SK-N-MC (cell line): ENCODE measurements at regions not wholly inside any gene's neighbourhood (a gene's known extent, or its start where the extent isn't known, plus 50 kb on each side); places are given as distances from the start of the nearest gene placed in this dataset.

Experiments
- DNase-seq: peaks from one replicate; pipeline ENCODE4 v3.0.0-alpha.2; 2011; ENCODE audit warnings: low read depth, low spot score
- H3K27ac ChIP-seq: fragments of 200-600 bp; sonication (generic); 2 replicates; pipeline ENCODE4 v1.5.1; 2016; ENCODE audit warnings: mixed run types
- H3K36me3 ChIP-seq: fragments of 200-600 bp; sonication (generic); 2 replicates; pipeline ENCODE4 v1.6.1; 2017; ENCODE audit warnings: antibody characterized with exemption, low read length, mixed read lengths; ENCODE audit not compliant: insufficient read depth
- H3K4me3 ChIP-seq: fragments of 200-600 bp; sonication (generic); 2 replicates; pipeline ENCODE4 v1.5.1; 2016
- H3K9ac ChIP-seq: fragments of 200-600 bp; sonication (generic); 2 replicates; pipeline ENCODE4 v1.8.0; 2017; ENCODE audit warnings: mixed run types, mixed read lengths; ENCODE audit not compliant: insufficient read length
- H3K9me3 ChIP-seq: fragments of 200-600 bp; sonication (generic); 2 replicates; pipeline ENCODE4 v1.6.1; 2017; ENCODE audit warnings: low read depth, mild to moderate bottlenecking, antibody characterized with exemption, low read length, moderate library complexity, mixed read lengths
- EZH2 ChIP-seq: fragments of 200-600 bp; sonication (generic); IDR thresholded peaks from one replicate; pipeline ENCODE4 v1.6.1; 2017; ENCODE audit warnings: antibody characterized with exemption
- FOXP2 ChIP-seq: optimal IDR thresholded peaks from 2 replicates; pipeline ENCODE3; 2011; ENCODE audit warnings: mild to moderate bottlenecking, moderate library complexity; ENCODE audit not compliant: insufficient read depth; ENCODE audit errors: extremely low read length, control extremely low read depth
- POLR2AphosphoS5 ChIP-seq: IDR thresholded peaks from 2 replicates; pipeline ENCODE4 v1.6.1; 2012; ENCODE audit warnings: mild to moderate bottlenecking, low read depth, low read length, borderline replicate concordance

GRCh38 chr1:58883888-58884482 lies 100.1 kb upstream of the JUN start:
- no peak for TF ChIP-seq POLR2AphosphoS5
- no peak for TF ChIP-seq EZH2
- no peak for TF ChIP-seq FOXP2
- no peak overlapping the region for H3K9ac ChIP-seq
- H3K36me3 ChIP-seq = no peaks in the 10 kb centered on the region
- no peak overlapping the region for H3K27ac ChIP-seq
- DNase-seq = no peak
- H3K9me3 ChIP-seq = no peaks in the 10 kb centered on the region
- H3K4me3 ChIP-seq = no peak overlapping the region

- no peak overlapping the region for H3K4me3 ChIP-seq
- DNase-seq = no peak
- H3K9me3 ChIP-seq = no peaks in the 10 kb centered on the region
- H3K27ac ChIP-seq = no peak overlapping the region
- TF ChIP-seq POLR2AphosphoS5 (no peak), EZH2 (no peak), FOXP2 (no peak)
- H3K9ac ChIP-seq = no peak overlapping the region
- no peaks in the 10 kb centered on the region for H3K36me3 ChIP-seq
These were observed 101.1 kb upstream of the JUN start for GRCh38 chr1:58884706-58885661.

GRCh38 chr1:58885998-58886397 lies 102.2 kb upstream of the JUN start:
- TF ChIP-seq POLR2AphosphoS5 (no peak), EZH2 (no peak), FOXP2 (no peak)
- H3K4me3 ChIP-seq = no peak overlapping the region
- no peak for DNase-seq
- no peak overlapping the region for H3K9ac ChIP-seq
- H3K36me3 ChIP-seq = no peaks in the 10 kb centered on the region
- no peak overlapping the region for H3K27ac ChIP-seq
- H3K9me3 ChIP-seq = no peaks in the 10 kb centered on the region

- Histone ChIP-seq H3K36me3 (no peaks in the 10 kb centered on the region), H3K27ac (no peak overlapping the region), H3K9me3 (no peaks in the 10 kb centered on the region), H3K9ac (no peak overlapping the region), H3K4me3 (no peak overlapping the region)
- DNase-seq = no peak
- TF ChIP-seq FOXP2 (no peak), POLR2AphosphoS5 (no peak), EZH2 (no peak)
These were observed 102.8 kb upstream of the JUN start for GRCh38 chr1:58886611-58887010.

GRCh38 chr1:58887059-58887458 lies 103.2 kb upstream of the JUN start:
- no peak for DNase-seq
- no peak overlapping the region for H3K9ac ChIP-seq
- no peak overlapping the region for H3K4me3 ChIP-seq
- no peaks in the 10 kb centered on the region for H3K9me3 ChIP-seq
- H3K27ac ChIP-seq = no peak overlapping the region
- H3K36me3 ChIP-seq = no peaks in the 10 kb centered on the region
- TF ChIP-seq FOXP2 (no peak), POLR2AphosphoS5 (no peak), EZH2 (no peak)

GRCh38 chr1:58888833-58889232 lies 105.0 kb upstream of the JUN start:
- Histone ChIP-seq H3K36me3 (no peaks in the 10 kb centered on the region), H3K9me3 (no peaks in the 10 kb centered on the region), H3K27ac (no peak overlapping the region), H3K9ac (no peak overlapping the region), H3K4me3 (no peak overlapping the region)
- TF ChIP-seq POLR2AphosphoS5 (no peak), FOXP2 (no peak), EZH2 (no peak)
- DNase-seq = no peak

- Histone ChIP-seq H3K36me3 (no peaks in the 10 kb centered on the region), H3K27ac (no peak overlapping the region), H3K9ac (no peak overlapping the region), H3K4me3 (no peak overlapping the region), H3K9me3 (no peaks in the 10 kb centered on the region)
- TF ChIP-seq EZH2 (no peak), POLR2AphosphoS5 (no peak)
- DNase-seq = no peak
These were observed 106.3 kb upstream of the JUN start for GRCh38 chr1:58890113-58890512.

- no peaks in the 10 kb centered on the region for H3K36me3 ChIP-seq
These were observed 106.8 kb upstream of the JUN start for GRCh38 chr1:58890609-58891008.

More at GRCh38 chr1:58890609-58891008, 106.8 kb upstream of the JUN start:
- Histone ChIP-seq H3K27ac (no peak overlapping the region), H3K9ac (no peak overlapping the region), H3K4me3 (no peak overlapping the region), H3K9me3 (no peaks in the 10 kb centered on the region)
- no peak for DNase-seq
- TF ChIP-seq POLR2AphosphoS5 = no peak
- TF ChIP-seq FOXP2 = no peak
- no peak for TF ChIP-seq EZH2
